Muscle layer of duodenum (tissue), 2 donors: ENCODE measurements at regions not wholly inside any gene's neighbourhood (a gene's known extent, or its start where the extent isn't known, plus 50 kb on each side); places are given as distances from the start of the nearest gene placed in this dataset.

Source experiments
- H3K27ac ChIP-seq: one replicate; pipeline ENCODE4 v1.7.0; 2013; ENCODE audit warnings: mild to moderate bottlenecking, low read length
- H3K27me3 ChIP-seq: one replicate; pipeline ENCODE4 v1.7.0; 2013; ENCODE audit warnings: low read depth, mild to moderate bottlenecking, control low read depth, low read length
- H3K36me3 ChIP-seq, 2 donors: one replicate each; pipeline ENCODE4 v1.7.0; 2013; ENCODE audit warnings: low read length in 2 of 2, control low read depth in 1 of 2, mild to moderate bottlenecking in 1 of 2; ENCODE audit not compliant: insufficient read depth in 2 of 2, control insufficient read depth in 1 of 2
- H3K4me1 ChIP-seq, 2 donors: one replicate each; pipeline ENCODE4 v1.7.0; 2013; ENCODE audit warnings: low read length in 2 of 2, mild to moderate bottlenecking in 2 of 2, control low read depth in 1 of 2, moderate library complexity in 1 of 2; ENCODE audit not compliant: insufficient read depth in 2 of 2, control insufficient read depth in 1 of 2
- H3K4me3 ChIP-seq, 2 donors: one replicate each; pipeline ENCODE4 v1.7.0; 2013; ENCODE audit warnings: low read length in 2 of 2, low read depth in 1 of 2, mild to moderate bottlenecking in 1 of 2
- H3K9me3 ChIP-seq, 2 donors: one replicate each; pipeline ENCODE4 v1.7.0; 2013; ENCODE audit warnings: low read length in 2 of 2, control low read depth in 1 of 2, mild to moderate bottlenecking in 1 of 2; ENCODE audit not compliant: control insufficient read depth in 1 of 2
- donor health status: healthy.

DNA sequence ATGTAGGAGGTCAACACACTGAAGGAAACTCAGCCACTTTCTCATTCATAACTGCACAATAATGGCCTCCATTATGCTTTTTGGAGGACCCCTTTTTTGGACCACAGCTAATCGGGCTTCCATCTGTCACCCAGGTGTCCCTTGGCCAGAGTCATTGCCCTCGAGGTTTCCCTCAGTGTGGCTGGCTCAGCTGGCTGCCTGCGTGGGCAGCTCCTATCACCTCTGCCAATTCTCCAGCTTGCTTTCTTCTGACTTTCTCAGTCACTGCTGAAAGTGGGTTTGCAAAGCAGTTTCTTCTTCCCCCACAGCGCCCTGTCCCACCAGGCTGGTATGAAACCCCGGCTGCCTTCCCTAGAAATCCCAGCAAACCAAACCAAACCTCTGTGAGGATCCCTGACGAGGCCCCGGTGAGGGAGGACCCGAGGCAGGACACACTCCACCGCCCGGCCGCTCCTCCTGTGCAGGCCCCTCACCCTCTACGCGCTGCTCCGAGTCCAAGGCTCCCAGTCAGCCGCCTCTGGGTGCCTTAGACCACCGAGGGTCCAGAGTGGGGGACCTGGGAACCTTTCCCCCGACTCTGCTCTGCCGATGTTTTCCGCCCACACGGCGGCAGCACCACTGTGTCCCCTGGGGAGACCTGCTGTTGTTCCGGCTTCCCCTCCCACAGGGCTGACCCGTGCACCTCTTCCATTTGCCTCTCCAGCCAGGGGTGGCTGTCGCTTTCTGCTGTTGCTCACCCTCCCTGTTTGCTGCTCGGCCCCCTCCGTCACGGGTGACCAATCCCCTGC, 109.5 kb downstream of the TENT4A start:
- no peaks in the 10 kb centered on the region for H3K36me3 ChIP-seq
- no peak overlapping the region for H3K27ac ChIP-seq
- no peaks in the 10 kb centered on the region for H3K4me1 ChIP-seq
- no peak overlapping the region for H3K4me3 ChIP-seq
- peaks cover 6 to 10% of the 10 kb centered on the region in 2 donors for H3K9me3 ChIP-seq
- no peaks in the 10 kb centered on the region for H3K27me3 ChIP-seq

DNA sequence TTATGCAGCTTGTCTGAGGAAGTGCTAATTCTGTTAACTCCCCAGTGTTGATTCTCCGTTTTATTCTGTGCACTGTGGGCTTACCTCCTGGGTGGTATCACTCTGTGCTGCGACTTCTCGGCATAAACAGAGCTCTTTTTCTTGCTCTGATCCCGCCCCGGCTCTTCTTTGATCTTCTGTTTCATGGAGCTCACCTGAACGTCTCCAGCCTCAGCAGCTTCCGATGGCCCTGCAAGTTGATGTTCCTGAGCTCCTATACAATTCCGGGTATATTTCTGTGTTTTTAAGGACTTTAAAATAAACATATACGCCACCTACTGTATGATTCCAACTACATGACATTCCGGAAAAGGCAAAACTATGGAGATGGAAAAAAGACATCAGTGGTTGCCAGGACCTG, 110.8 kb downstream of the TENT4A start:
- H3K36me3 ChIP-seq = no peaks in the 10 kb centered on the region
- H3K4me1 ChIP-seq = no peaks in the 10 kb centered on the region
- no peak overlapping the region for H3K27ac ChIP-seq
- peaks cover 6 to 10% of the 10 kb centered on the region in 2 donors for H3K9me3 ChIP-seq
- H3K4me3 ChIP-seq = no peak overlapping the region
- no peaks in the 10 kb centered on the region for H3K27me3 ChIP-seq

- no peak overlapping the region for H3K4me3 ChIP-seq
- H3K9me3 ChIP-seq = peaks cover 6 to 10% of the 10 kb centered on the region in 2 donors
- no peak overlapping the region for H3K27ac ChIP-seq
- no peaks in the 10 kb centered on the region for H3K36me3 ChIP-seq
- no peaks in the 10 kb centered on the region for H3K27me3 ChIP-seq
- no peaks in the 10 kb centered on the region for H3K4me1 ChIP-seq
Measured at GRCh38 chr5:6825678-6826244, 112.5 kb downstream of the TENT4A start.

- Histone ChIP-seq H3K4me1 (no peaks in the 10 kb centered on the region), H3K9me3 (peaks cover 2 to 3% of the 10 kb centered on the region in 2 donors), H3K27ac (no peak overlapping the region), H3K4me3 (no peak overlapping the region), H3K36me3 (no peaks in the 10 kb centered on the region), H3K27me3 (no peaks in the 10 kb centered on the region)
Measured at GRCh38 chr5:6826756-6827155, 113.5 kb downstream of the TENT4A start.

DNA sequence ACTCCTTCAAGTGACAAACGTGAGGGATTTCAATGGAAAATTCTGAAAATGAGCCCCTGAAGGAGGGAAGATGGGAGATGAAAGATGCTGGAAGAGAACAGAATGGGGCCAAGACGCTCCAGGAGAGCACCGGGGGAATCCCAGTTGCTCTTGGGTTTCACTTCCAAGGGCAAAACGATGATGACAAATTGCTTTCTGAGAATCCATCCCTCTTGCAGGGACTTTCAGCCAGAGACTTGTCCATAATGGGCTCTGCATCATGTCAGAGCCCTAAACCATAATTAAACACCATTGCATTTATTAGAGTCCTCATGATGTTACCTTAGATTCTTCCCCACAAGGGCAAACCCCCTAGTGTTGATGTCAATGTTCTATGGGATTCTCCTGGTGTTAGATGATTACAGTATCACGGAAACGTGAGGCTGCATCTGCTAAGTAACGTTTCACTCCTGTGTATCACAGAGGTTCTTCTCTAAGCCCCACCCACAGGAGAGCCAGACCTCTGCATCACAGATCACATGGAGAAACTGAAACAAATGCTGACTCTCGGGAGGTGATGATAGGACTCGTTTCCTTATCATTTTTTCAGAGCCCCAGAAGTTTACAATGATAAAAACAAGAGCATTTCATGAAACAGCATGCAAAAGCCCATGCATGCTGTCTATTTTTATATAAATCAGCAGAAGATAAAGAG, 114.4 kb downstream of the TENT4A start:
- H3K27me3 ChIP-seq = no peaks in the 10 kb centered on the region
- no peaks in the 10 kb centered on the region for H3K36me3 ChIP-seq
- H3K27ac ChIP-seq = no peak overlapping the region
- no peaks in the 10 kb centered on the region for H3K4me1 ChIP-seq
- no peaks in the 10 kb centered on the region for H3K9me3 ChIP-seq
- H3K4me3 ChIP-seq = peak overlapping the region in 1 of 2 donors; percentile 34

GRCh38 chr5:6829150-6829784, 116.0 kb downstream of the TENT4A start:
- Histone ChIP-seq H3K4me1 (no peaks in the 10 kb centered on the region), H3K9me3 (no peaks in the 10 kb centered on the region), H3K27ac (no peak overlapping the region)

DNA sequence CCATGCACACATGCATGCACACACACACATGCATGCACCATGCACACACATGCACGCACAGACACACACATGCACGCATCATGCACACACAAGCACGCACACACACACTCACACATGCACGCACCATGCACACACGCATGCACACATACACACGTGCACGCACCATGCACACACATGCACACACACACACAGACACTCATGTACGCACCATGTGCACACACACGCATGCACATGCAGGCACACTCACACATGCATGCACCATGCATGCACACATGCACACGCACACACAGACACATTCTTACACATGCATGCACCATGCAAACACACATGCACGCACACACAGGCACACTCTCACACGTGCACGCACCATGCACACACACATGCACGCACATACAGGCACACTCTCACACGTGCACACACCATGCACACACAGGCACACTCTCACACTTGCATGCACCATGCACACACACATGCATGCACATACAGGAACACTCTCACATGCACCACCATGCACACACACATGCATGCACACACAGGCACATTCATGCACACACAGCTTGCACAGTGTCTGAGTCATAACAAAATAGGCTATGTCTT, 117.5 kb downstream of the TENT4A start:
- H3K36me3 ChIP-seq = no peaks in the 10 kb centered on the region
- H3K4me1 ChIP-seq = no peaks in the 10 kb centered on the region
- no peaks in the 10 kb centered on the region for H3K9me3 ChIP-seq
- no peaks in the 10 kb centered on the region for H3K27me3 ChIP-seq
- H3K4me3 ChIP-seq = no peak overlapping the region
- no peak overlapping the region for H3K27ac ChIP-seq

More at GRCh38 chr5:6829150-6829784, 116.0 kb downstream of the TENT4A start:
- no peaks in the 10 kb centered on the region for H3K36me3 ChIP-seq
- no peak overlapping the region for H3K4me3 ChIP-seq
- no peaks in the 10 kb centered on the region for H3K27me3 ChIP-seq

GRCh38 chr5:6831678-6832671, 118.7 kb downstream of the TENT4A start:
- no peaks in the 10 kb centered on the region for H3K27me3 ChIP-seq
- H3K4me3 ChIP-seq = no peak overlapping the region
- H3K9me3 ChIP-seq = no peaks in the 10 kb centered on the region
- no peaks in the 10 kb centered on the region for H3K4me1 ChIP-seq
- H3K27ac ChIP-seq = no peak overlapping the region
- no peaks in the 10 kb centered on the region for H3K36me3 ChIP-seq

DNA sequence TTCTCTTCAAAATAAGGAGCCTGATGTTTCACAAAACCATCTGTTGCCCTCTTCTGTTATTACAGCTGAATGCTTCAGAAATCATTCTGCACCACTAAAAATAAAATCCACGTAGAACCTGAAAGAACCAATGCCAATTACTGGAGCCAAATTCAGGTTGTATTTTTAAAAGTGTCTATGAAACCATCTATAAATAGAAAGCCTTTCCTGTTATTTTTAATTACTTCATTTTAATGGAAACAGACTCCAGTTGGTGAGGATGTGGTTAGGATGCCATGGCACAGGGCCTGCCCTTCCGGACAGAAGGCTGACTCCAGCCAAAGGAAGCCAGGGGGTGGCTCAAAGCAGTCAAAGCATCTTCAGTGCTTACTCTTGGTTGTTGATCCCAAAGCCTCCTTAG, 119.8 kb downstream of the TENT4A start:
- Histone ChIP-seq H3K36me3 (no peaks in the 10 kb centered on the region), H3K9me3 (no peaks in the 10 kb centered on the region), H3K4me1 (no peaks in the 10 kb centered on the region), H3K4me3 (no peak overlapping the region), H3K27ac (no peak overlapping the region), H3K27me3 (no peaks in the 10 kb centered on the region)

DNA sequence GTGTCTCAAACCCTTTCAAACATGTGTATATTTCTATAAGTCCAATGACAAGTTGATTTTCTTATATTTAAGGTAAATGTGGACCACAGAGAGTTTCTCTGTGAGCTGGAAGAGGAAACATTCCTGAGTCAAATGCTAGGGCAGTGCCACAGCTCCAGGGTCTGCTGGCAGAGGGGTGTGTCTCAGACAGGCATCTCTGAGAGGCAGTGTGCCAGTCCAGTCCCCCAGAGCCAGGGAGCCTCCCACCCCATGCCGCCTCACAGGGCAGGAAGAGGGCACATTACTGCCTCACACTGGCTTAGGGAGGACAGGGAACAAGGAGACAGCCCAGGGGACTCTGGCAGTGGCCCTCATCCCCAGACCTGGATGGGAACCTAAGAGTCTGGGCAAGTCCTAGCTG, 120.2 kb downstream of the TENT4A start:
- Histone ChIP-seq H3K27me3 (no peaks in the 10 kb centered on the region), H3K27ac (no peak overlapping the region), H3K36me3 (no peaks in the 10 kb centered on the region), H3K4me1 (no peaks in the 10 kb centered on the region), H3K4me3 (no peak overlapping the region), H3K9me3 (no peaks in the 10 kb centered on the region)
